Gastrocnemius medialis (tissue), 4 donors: ENCODE measurements at regions not wholly inside any gene's neighbourhood (a gene's known extent, or its start where the extent isn't known, plus 50 kb on each side); places are given as distances from the start of the nearest gene placed in this dataset.

Experiments used
- ATAC-seq, 2 donors: fragments of 150-250 bp; one replicate each; pipeline ENCODE4 v1.9.1; 2016
- DNase-seq, 2 donors: peaks; one replicate each; pipeline ENCODE4 v3.0.0-alpha.2; 2019
- H3K27ac ChIP-seq, 4 donors: fragments of 200-600 bp; sonication (generic); 1 replicate in 1 of 4; 2 replicates in 3 of 4; pipeline ENCODE4 v1.5.1; 2016 to 2018; ENCODE audit warnings: mild to moderate bottlenecking in 2 of 4, moderate library complexity in 1 of 4
- H3K27me3 ChIP-seq, 3 donors: fragments of 200-600 bp; sonication (generic) in 2 of 3; 1 replicate in 1 of 3; 2 replicates in 2 of 3; pipeline versions ENCODE4 v1.5.1 to v1.6.0; 2016 to 2019; ENCODE audit warnings: mild to moderate bottlenecking in 1 of 3, moderate library complexity in 1 of 3
- H3K36me3 ChIP-seq, 2 donors: fragments of 200-600 bp; sonication (generic) in 1 of 2; one replicate each; pipeline ENCODE4 v1.5.1; 2017 to 2018
- H3K4me1 ChIP-seq, 2 donors: fragments of 200-600 bp; sonication (generic) in 1 of 2; one replicate each; pipeline ENCODE4 v1.5.1; 2016 to 2017; ENCODE audit warnings: mild to moderate bottlenecking in 2 of 2
- H3K4me3 ChIP-seq, 4 donors: fragments of 200-600 bp; sonication (generic) in 3 of 4; 1 replicate in 1 of 4; 2 replicates in 3 of 4; pipeline ENCODE4 v1.5.1; 2016 to 2019; ENCODE audit warnings: mild to moderate bottlenecking in 2 of 4
- H3K9me3 ChIP-seq, 3 donors: fragments of 200-600 bp; sonication (generic) in 2 of 3; 1 replicate in 1 of 3; 2 replicates in 2 of 3; pipeline ENCODE4 v1.5.1; 2016 to 2019
- POLR2A ChIP-seq, 2 donors: fragments of 450-650 bp; IDR thresholded peaks; one replicate each; pipeline ENCODE4 v1.6.1; 2017; ENCODE audit warnings: antibody characterized with exemption in 2 of 2, mild to moderate bottlenecking in 2 of 2, moderate library complexity in 2 of 2
- in situ Hi-C, 4 donors: fragments of 200-750 bp; cut with MboI; loops; one replicate each; pipeline versions ENCODE4 v1.15.0 to v1.8.0; 2017; ENCODE audit warnings: low sequenced_read_pairs in 4 of 4
- intact Hi-C: fragments of 100-400 bp; cut with DNase I; formaldehyde crosslinking; loops from one replicate; pipeline ENCODE4 v1.15.1; 2023; ENCODE audit warnings: low total_unique reads
- TF ChIP-seq, protein P1 (sequence below), 5 experiments: fragments of 450-650 bp in 3 of 5; fragments of 200-600 bp in 2 of 5; sonication (generic) in 2 of 5; IDR thresholded peaks in 4 of 5; conservative IDR thresholded peaks in 1 of 5; 1 replicate in 4 of 5; 2 replicates in 1 of 5; pipeline ENCODE4 v1.5.1; 2016 to 2019; ENCODE audit warnings: antibody characterized with exemption in 5 of 5, mild to moderate bottlenecking in 3 of 5, moderate library complexity in 3 of 5

DNA sequence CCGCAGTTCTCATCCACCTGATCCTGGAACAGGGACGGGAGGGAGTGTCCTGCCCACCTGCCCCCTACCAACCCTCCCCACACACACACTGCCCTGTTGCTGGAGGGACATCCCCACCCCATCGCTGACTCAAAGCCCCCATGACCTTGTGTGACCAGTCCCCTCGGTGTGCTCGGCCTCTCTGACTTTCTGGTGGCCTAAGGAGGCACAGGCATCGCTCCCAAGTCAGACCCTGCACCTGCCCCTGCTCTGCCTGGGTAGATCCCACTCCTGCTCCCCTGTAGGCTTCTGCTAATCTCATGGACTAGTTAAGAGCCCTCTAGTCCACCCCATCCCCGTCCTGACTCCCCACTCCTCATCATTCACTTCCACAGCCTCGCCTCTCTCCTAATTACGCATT lies 58.8 kb upstream of the DOCK1 start:
- in situ Hi-C loops (no loop called here), intact Hi-C loops (no loop called here)
- H3K9me3 ChIP-seq = no peaks in the 10 kb centered on the region
- H3K36me3 ChIP-seq = no peaks in the 10 kb centered on the region
- no peak for ATAC-seq
- TF ChIP-seq, protein P1, sequence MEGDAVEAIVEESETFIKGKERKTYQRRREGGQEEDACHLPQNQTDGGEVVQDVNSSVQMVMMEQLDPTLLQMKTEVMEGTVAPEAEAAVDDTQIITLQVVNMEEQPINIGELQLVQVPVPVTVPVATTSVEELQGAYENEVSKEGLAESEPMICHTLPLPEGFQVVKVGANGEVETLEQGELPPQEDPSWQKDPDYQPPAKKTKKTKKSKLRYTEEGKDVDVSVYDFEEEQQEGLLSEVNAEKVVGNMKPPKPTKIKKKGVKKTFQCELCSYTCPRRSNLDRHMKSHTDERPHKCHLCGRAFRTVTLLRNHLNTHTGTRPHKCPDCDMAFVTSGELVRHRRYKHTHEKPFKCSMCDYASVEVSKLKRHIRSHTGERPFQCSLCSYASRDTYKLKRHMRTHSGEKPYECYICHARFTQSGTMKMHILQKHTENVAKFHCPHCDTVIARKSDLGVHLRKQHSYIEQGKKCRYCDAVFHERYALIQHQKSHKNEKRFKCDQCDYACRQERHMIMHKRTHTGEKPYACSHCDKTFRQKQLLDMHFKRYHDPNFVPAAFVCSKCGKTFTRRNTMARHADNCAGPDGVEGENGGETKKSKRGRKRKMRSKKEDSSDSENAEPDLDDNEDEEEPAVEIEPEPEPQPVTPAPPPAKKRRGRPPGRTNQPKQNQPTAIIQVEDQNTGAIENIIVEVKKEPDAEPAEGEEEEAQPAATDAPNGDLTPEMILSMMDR (IDR thresholded peaks at IDR 0.05 in 4 of 5, conservative IDR thresholded peaks at IDR 0.05 in 1 of 5) = no peak
- no peak for TF ChIP-seq POLR2A (IDR thresholded peaks at IDR 0.05)
- no peak for DNase-seq
- no peak overlapping the region for H3K27ac ChIP-seq
- no peaks in the 10 kb centered on the region for H3K4me1 ChIP-seq
- no peaks in the 10 kb centered on the region for H3K27me3 ChIP-seq
- H3K4me3 ChIP-seq = no peak overlapping the region

DNA sequence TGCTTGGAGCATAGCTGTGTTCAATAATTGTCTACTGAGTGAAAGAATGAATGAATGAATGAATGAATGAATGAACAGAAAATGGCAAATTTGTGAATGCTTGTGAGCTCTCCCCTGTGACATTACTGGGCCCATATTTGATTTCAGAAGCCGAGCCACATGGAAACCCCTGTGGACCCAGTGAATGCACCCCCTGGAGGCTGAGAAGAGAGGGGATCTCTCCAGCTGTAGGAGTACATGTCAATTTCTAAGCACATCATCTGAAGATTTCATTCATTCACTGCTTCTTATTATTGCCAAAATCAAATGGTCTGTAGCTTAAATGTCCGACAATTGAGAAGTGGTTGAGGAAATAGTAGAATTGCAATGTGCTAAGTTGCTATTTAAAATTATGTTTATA lies 58.3 kb upstream of the DOCK1 start:
- H3K4me3 ChIP-seq = no peak overlapping the region
- TF ChIP-seq, protein P1 (IDR thresholded peaks at IDR 0.05 in 4 of 5, conservative IDR thresholded peaks at IDR 0.05 in 1 of 5) = no peak
- no peak for TF ChIP-seq POLR2A (IDR thresholded peaks at IDR 0.05)
- intact Hi-C loops = no loop called here

DNA sequence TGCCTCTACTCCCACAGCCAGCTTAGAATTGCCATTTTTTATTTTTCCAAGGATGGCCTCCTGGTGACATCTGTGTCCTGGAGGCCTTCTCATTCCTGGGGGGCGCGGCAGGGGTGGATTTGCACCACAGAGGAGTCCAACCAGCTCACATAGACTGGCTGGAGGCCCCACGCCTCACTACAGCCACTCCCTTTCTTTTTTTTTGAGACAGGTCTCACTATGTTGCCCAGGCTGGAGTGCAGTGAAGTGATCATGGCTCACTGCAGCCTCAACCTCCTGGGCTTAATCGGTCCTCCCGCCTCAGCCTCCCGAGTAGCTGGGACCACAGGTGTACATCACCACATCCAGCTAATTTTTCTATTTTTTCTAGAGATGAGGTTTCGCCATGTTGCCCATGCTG lies 57.6 kb upstream of the DOCK1 start:
- Histone ChIP-seq H3K36me3 (no peaks in the 10 kb centered on the region), H3K4me3 (no peak overlapping the region), H3K27ac (no peak overlapping the region), H3K27me3 (no peaks in the 10 kb centered on the region), H3K9me3 (no peaks in the 10 kb centered on the region), H3K4me1 (no peaks in the 10 kb centered on the region)
- in situ Hi-C loops (no loop called here), intact Hi-C loops (no loop called here)
- TF ChIP-seq, protein P1 (IDR thresholded peaks at IDR 0.05 in 4 of 5, conservative IDR thresholded peaks at IDR 0.05 in 1 of 5) = no peak
- no peak for TF ChIP-seq POLR2A (IDR thresholded peaks at IDR 0.05)
- DNase-seq (no peak), ATAC-seq (no peak)

More for the DNA sequence above, 58.3 kb upstream of the DOCK1 start:
- H3K4me1 ChIP-seq = no peaks in the 10 kb centered on the region
- in situ Hi-C loops = no loop called here
- H3K27ac ChIP-seq = no peak overlapping the region
- no peaks in the 10 kb centered on the region for H3K36me3 ChIP-seq
- DNase-seq (no peak), ATAC-seq (no peak)
- H3K27me3 ChIP-seq = no peaks in the 10 kb centered on the region
- H3K9me3 ChIP-seq = no peaks in the 10 kb centered on the region

DNA sequence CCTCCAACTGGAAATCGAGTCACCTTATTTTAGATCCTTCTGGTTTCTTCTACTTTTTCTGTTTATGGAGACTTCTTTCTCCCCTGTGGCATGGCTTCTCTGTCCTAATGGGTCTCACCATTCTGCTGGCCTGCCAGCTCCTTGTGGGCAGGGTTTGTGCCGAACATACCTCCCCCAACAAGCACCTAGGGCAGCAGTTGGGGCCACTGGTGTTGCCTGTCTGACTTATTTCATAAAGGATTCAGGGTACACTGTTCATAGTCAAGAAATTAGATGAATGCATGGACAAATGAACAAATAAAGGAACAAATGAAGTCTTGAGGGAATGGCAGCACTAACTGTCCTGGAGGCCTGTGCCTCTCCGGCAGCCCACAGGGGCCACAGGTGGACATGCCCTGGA lies 55.6 kb upstream of the DOCK1 start:
- Histone ChIP-seq H3K4me3 (no peak overlapping the region), H3K9me3 (no peaks in the 10 kb centered on the region), H3K27ac (no peak overlapping the region), H3K4me1 (no peaks in the 10 kb centered on the region), H3K27me3 (no peaks in the 10 kb centered on the region), H3K36me3 (no peaks in the 10 kb centered on the region)
- in situ Hi-C loops = no loop called here
- intact Hi-C loops = no loop called here
- ATAC-seq = no peak
- no peak for DNase-seq
- TF ChIP-seq POLR2A (IDR thresholded peaks at IDR 0.05) = no peak
- TF ChIP-seq, protein P1 (IDR thresholded peaks at IDR 0.05 in 4 of 5, conservative IDR thresholded peaks at IDR 0.05 in 1 of 5) = no peak

DNA sequence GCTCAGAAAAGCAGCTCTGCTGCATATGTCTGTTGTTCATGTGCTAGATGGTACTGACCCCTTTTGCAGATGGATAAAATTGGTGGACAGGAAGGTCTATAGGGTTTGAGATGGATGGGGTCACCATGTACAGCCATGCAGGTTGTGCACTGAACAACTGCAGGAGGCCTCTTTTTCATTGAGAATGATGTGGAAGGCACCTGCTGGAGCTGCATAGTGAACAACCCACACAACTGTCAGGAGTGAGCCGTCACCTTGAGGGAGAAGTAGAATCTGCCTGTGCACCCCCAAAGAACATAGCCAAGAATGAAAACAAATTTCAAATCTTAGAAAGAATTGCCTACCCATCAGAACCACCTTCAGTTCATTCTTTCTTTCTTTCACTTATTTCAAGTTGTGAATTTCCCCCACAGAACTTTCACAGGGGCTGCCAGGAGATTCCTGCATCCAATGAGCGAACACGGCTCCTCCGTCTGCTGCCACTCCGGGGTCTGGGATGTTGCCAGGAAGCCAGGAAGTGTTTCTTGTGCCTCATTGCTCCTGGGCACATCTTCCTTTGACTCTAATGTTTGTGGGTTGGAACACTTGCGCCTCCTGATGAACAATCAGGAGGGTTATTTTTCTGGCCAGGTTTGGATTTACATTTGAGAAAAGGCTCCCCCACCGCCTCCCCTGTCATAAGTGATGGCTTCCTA lies 53.7 kb upstream of the DOCK1 start:
- Histone ChIP-seq H3K36me3 (no peaks in the 10 kb centered on the region), H3K27ac (no peak overlapping the region), H3K4me1 (no peaks in the 10 kb centered on the region), H3K9me3 (no peaks in the 10 kb centered on the region), H3K27me3 (no peaks in the 10 kb centered on the region), H3K4me3 (no peak overlapping the region)
- in situ Hi-C loops (no loop called here), intact Hi-C loops (no loop called here)
- DNase-seq = no peak
- ATAC-seq = no peak
- no peak for TF ChIP-seq POLR2A (IDR thresholded peaks at IDR 0.05)
- TF ChIP-seq, protein P1 (IDR thresholded peaks at IDR 0.05 in 4 of 5, conservative IDR thresholded peaks at IDR 0.05 in 1 of 5) = no peak
